ENCODE measurements at regions not wholly inside any gene's neighbourhood (a gene's known extent, or its start where the extent isn't known, plus 50 kb on each side); places are given as distances from the start of the nearest gene placed in this dataset.
A peak's percentile ranks its signal among the peaks of the same experiment; 100 is the strongest.

DNA sequence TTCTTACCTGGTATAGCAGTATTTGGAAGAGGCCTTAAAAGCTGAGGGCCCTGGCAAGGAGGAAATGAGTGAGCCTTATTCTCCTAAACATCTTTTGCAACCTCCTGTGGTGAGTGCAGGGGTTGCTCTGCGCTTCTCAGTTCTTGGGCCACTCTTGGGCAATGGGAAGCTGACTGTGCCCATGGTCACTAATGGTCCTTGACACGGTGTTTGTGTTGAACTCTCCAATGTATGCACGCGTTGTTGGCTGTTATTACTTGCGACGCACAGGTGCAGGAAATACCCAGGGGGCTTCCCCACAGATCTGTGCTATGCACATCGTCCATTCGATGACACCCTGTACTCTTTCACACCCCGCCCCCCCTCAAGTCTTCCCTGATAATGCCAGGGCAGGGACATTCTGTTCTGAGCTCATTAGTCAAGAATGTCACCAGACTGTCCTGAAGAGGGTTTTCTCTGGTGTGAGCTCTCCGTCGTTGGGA is 79.7 kb downstream of the EDN1 start:
- Mint-ChIP-seq H3K9me3 (ENCODE audit: unreplicated experiment) (peaks cover 10% of the 10 kb centered on the region), H3K27ac (ENCODE audit: low read depth, unreplicated experiment) (no peak overlapping the region), H3K27me3 (ENCODE audit: insufficient read depth, unreplicated experiment) (no peaks in the 10 kb centered on the region), H3K4me3 (ENCODE audit: unreplicated experiment) (no peak overlapping the region), H3K4me1 (ENCODE audit: insufficient read depth, unreplicated experiment) (peaks cover 12% of the 10 kb centered on the region), H3K36me3 (ENCODE audit: insufficient read depth, unreplicated experiment) (no peaks in the 10 kb centered on the region)
- ChIA-PET CTCF (interaction anchor here (0.5 to 1.1 kb wide), 7 partner anchors 10 to 235 kb away, joined by 3 to 6 read pairs (median 4); no protein-coding TSS in a partner anchor), POLR2A (interaction anchor here (0.5 to 1.0 kb wide), 4 partner anchors 10 to 166 kb away, joined by 3 to 5 read pairs (median 4); no protein-coding TSS in a partner anchor)
- BruUV-seq (replicated peaks) = no TSS peak
- DNase-seq (ENCODE audit: unreplicated experiment) = peak; percentile 93
- intact Hi-C loops (cut with micrococcal nuclease) = loop anchor here (5.0 kb wide), 1 partner anchor 72 kb away; no protein-coding TSS in a partner anchor
- TF ChIP-seq, protein P1, sequence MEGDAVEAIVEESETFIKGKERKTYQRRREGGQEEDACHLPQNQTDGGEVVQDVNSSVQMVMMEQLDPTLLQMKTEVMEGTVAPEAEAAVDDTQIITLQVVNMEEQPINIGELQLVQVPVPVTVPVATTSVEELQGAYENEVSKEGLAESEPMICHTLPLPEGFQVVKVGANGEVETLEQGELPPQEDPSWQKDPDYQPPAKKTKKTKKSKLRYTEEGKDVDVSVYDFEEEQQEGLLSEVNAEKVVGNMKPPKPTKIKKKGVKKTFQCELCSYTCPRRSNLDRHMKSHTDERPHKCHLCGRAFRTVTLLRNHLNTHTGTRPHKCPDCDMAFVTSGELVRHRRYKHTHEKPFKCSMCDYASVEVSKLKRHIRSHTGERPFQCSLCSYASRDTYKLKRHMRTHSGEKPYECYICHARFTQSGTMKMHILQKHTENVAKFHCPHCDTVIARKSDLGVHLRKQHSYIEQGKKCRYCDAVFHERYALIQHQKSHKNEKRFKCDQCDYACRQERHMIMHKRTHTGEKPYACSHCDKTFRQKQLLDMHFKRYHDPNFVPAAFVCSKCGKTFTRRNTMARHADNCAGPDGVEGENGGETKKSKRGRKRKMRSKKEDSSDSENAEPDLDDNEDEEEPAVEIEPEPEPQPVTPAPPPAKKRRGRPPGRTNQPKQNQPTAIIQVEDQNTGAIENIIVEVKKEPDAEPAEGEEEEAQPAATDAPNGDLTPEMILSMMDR (IDR thresholded peaks at IDR 0.05; ENCODE audit: unreplicated experiment) = no peak

DNA sequence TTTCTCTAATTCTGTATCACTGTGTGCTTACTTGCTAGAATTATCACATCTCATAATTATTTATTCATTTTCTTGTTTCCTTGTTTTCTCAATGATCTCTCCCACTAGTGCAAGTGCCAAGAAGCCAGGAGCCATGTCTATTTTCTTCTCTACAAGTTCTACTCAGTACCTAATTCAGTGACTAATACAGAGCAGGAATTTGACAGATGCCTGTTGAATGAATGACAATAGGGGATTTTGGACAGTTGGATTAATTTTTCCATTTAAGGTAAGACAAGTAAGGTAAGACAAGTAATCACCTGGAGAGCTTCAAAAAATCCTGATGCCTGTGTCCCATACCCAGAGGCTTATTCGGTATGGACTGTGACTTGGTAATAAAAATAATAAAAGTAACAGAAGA is 81.0 kb downstream of the EDN1 start:
- TF ChIP-seq, protein P1 (IDR thresholded peaks at IDR 0.05; ENCODE audit: unreplicated experiment) = no peak
- H3K4me3 Mint-ChIP-seq (ENCODE audit: unreplicated experiment) = no peak overlapping the region
- ChIA-PET POLR2A (interaction anchor here (0.6 to 1.6 kb wide), 9 partner anchors 9 to 113 kb away, joined by 3 to 8 read pairs (median 5); partner anchors contain the start of gene EDN1), CTCF (interaction anchor here (0.6 to 0.9 kb wide), 3 partner anchors 13 to 784 kb away, joined by 3 to 4 read pairs (median 4); partner anchors contain the start of gene EDN1)
- H3K9me3 Mint-ChIP-seq (ENCODE audit: unreplicated experiment) = peaks cover 10% of the 10 kb centered on the region
- no peak for DNase-seq (ENCODE audit: unreplicated experiment)
- peak overlapping the region; percentile 20 for H3K27ac Mint-ChIP-seq (ENCODE audit: low read depth, unreplicated experiment)
- no TSS peak for BruUV-seq (replicated peaks)
- no peaks in the 10 kb centered on the region for H3K27me3 Mint-ChIP-seq (ENCODE audit: insufficient read depth, unreplicated experiment)
- intact Hi-C loops (cut with micrococcal nuclease) = loop anchor here (5.0 kb wide), 1 partner anchor 71 kb away; no protein-coding TSS in a partner anchor
- H3K36me3 Mint-ChIP-seq (ENCODE audit: insufficient read depth, unreplicated experiment) = no peaks in the 10 kb centered on the region
- H3K4me1 Mint-ChIP-seq (ENCODE audit: insufficient read depth, unreplicated experiment) = peaks cover 12% of the 10 kb centered on the region

- Mint-ChIP-seq H3K4me3 (ENCODE audit: unreplicated experiment) (no peak overlapping the region), H3K27me3 (ENCODE audit: insufficient read depth, unreplicated experiment) (no peaks in the 10 kb centered on the region), H3K9me3 (ENCODE audit: unreplicated experiment) (peaks cover 10% of the 10 kb centered on the region), H3K36me3 (ENCODE audit: insufficient read depth, unreplicated experiment) (no peaks in the 10 kb centered on the region), H3K4me1 (ENCODE audit: insufficient read depth, unreplicated experiment) (peaks cover 12% of the 10 kb centered on the region), H3K27ac (ENCODE audit: low read depth, unreplicated experiment) (peak overlapping the region; percentile 20)
- intact Hi-C loops (cut with micrococcal nuclease) = loop anchor here (5.0 kb wide), 1 partner anchor 71 kb away; no protein-coding TSS in a partner anchor
- BruUV-seq (replicated peaks) = no TSS peak
- ChIA-PET CTCF (interaction anchor here (0.6 to 0.9 kb wide), 3 partner anchors 14 to 785 kb away, joined by 3 to 4 read pairs (median 4); partner anchors contain the start of gene EDN1), POLR2A (interaction anchor here (0.6 to 1.6 kb wide), 9 partner anchors 8 to 112 kb away, joined by 3 to 8 read pairs (median 4); partner anchors contain the start of gene EDN1)
- TF ChIP-seq, protein P1 (IDR thresholded peaks at IDR 0.05; ENCODE audit: unreplicated experiment) = no peak
- peak; percentile 74 for DNase-seq (ENCODE audit: unreplicated experiment)
These were observed 81.5 kb downstream of the EDN1 start for GRCh38 chr6:12371641-12372146.

DNA sequence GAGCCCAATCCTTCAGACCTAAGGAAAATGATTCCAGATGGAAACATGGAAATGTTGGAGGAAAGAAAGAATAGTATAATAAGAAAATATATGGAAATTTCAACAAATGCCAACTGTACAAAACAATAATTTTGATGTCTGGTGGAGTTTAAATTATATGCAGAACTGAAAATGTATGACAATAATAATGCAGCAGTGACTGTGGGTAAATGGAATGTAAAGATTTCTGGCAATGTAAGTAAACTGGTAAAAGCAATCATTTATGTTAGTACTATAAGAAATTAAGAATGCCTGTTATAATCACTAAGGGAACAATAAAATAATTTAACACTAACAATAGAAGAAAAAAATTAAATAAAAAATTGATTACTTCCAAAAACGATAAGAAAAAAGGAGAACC is 89.0 kb downstream of the EDN1 start:
- no peaks in the 10 kb centered on the region for H3K9me3 Mint-ChIP-seq (ENCODE audit: unreplicated experiment)
- H3K4me3 Mint-ChIP-seq (ENCODE audit: unreplicated experiment) = no peak overlapping the region
- intact Hi-C loops (cut with micrococcal nuclease) = no loop called here
- H3K27ac Mint-ChIP-seq (ENCODE audit: low read depth, unreplicated experiment) = no peak overlapping the region
- H3K4me1 Mint-ChIP-seq (ENCODE audit: insufficient read depth, unreplicated experiment) = peaks cover 15% of the 10 kb centered on the region
- H3K36me3 Mint-ChIP-seq (ENCODE audit: insufficient read depth, unreplicated experiment) = no peaks in the 10 kb centered on the region
- no peaks in the 10 kb centered on the region for H3K27me3 Mint-ChIP-seq (ENCODE audit: insufficient read depth, unreplicated experiment)
- BruUV-seq (replicated peaks) = no TSS peak
- TF ChIP-seq, protein P1 (IDR thresholded peaks at IDR 0.05; ENCODE audit: unreplicated experiment) = no peak
- no peak for DNase-seq (ENCODE audit: unreplicated experiment)
- CTCF ChIA-PET = interaction anchor here (0.6 to 1.2 kb wide), 2 partner anchors 87 to 224 kb away, joined by 3 read pairs; no protein-coding TSS in a partner anchor
- POLR2A ChIA-PET = interaction anchor here (0.7 to 1.3 kb wide), 2 partner anchors 8 to 13 kb away, joined by 3 read pairs; no protein-coding TSS in a partner anchor
